HL-60 (cell line): ENCODE measurements at regions not wholly inside any gene's neighbourhood (a gene's known extent, or its start where the extent isn't known, plus 50 kb on each side); places are given as distances from the start of the nearest gene placed in this dataset.

Experiments
- GABPA ChIP-seq: IDR thresholded peaks from 2 replicates; pipeline ENCODE4 v1.6.1; 2012; ENCODE audit warnings: low read depth
- POLR2AphosphoS5 ChIP-seq: IDR thresholded peaks from 2 replicates; pipeline ENCODE4 v1.6.1; 2012; ENCODE audit warnings: low read depth
- TF ChIP-seq, protein P1 (sequence below): IDR thresholded peaks from one replicate; pipeline ENCODE4 v1.5.1; 2011; ENCODE audit warnings: low read length, control low read depth, inconsistent platforms; ENCODE audit not compliant: insufficient read depth
- TF ChIP-seq, protein P2 (sequence below): IDR thresholded peaks from 2 replicates; pipeline ENCODE4 v1.6.1; 2012; ENCODE audit warnings: low read depth; ENCODE audit not compliant: insufficient replicate concordance

DNA sequence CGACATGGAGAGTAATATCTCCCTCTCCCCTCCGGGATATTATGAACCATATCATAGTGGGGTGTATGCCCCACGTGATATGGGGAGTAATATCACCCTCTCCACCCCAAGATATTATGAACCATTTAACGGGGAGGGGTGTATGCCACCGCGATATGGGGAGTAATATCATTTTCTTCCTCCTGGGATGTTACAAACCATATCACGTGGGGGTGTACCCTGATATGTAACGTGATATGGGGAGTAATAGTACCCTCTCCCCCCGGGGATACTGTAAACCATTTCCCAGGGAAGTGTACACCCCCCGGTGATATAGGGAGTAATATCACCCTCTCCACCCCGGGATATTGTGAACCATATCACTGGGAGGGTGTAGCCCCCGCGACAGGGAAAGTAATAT is 62.1 kb downstream of the ERICH4 start:
- TF ChIP-seq, protein P1, sequence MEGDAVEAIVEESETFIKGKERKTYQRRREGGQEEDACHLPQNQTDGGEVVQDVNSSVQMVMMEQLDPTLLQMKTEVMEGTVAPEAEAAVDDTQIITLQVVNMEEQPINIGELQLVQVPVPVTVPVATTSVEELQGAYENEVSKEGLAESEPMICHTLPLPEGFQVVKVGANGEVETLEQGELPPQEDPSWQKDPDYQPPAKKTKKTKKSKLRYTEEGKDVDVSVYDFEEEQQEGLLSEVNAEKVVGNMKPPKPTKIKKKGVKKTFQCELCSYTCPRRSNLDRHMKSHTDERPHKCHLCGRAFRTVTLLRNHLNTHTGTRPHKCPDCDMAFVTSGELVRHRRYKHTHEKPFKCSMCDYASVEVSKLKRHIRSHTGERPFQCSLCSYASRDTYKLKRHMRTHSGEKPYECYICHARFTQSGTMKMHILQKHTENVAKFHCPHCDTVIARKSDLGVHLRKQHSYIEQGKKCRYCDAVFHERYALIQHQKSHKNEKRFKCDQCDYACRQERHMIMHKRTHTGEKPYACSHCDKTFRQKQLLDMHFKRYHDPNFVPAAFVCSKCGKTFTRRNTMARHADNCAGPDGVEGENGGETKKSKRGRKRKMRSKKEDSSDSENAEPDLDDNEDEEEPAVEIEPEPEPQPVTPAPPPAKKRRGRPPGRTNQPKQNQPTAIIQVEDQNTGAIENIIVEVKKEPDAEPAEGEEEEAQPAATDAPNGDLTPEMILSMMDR, result no peak
- TF ChIP-seq, protein P2, sequence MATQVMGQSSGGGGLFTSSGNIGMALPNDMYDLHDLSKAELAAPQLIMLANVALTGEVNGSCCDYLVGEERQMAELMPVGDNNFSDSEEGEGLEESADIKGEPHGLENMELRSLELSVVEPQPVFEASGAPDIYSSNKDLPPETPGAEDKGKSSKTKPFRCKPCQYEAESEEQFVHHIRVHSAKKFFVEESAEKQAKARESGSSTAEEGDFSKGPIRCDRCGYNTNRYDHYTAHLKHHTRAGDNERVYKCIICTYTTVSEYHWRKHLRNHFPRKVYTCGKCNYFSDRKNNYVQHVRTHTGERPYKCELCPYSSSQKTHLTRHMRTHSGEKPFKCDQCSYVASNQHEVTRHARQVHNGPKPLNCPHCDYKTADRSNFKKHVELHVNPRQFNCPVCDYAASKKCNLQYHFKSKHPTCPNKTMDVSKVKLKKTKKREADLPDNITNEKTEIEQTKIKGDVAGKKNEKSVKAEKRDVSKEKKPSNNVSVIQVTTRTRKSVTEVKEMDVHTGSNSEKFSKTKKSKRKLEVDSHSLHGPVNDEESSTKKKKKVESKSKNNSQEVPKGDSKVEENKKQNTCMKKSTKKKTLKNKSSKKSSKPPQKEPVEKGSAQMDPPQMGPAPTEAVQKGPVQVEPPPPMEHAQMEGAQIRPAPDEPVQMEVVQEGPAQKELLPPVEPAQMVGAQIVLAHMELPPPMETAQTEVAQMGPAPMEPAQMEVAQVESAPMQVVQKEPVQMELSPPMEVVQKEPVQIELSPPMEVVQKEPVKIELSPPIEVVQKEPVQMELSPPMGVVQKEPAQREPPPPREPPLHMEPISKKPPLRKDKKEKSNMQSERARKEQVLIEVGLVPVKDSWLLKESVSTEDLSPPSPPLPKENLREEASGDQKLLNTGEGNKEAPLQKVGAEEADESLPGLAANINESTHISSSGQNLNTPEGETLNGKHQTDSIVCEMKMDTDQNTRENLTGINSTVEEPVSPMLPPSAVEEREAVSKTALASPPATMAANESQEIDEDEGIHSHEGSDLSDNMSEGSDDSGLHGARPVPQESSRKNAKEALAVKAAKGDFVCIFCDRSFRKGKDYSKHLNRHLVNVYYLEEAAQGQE, result no peak
- TF ChIP-seq GABPA, result no peak
- TF ChIP-seq POLR2AphosphoS5, result no peak
